H1 (cell line): ENCODE measurements at regions not wholly inside any gene's neighbourhood (a gene's known extent, or its start where the extent isn't known, plus 50 kb on each side); places are given as distances from the start of the nearest gene placed in this dataset.

ENCODE experiments used
- CTCF ChIA-PET: fragments of 300-600 bp; sonication (Branson Sonifier 250); formaldehyde crosslinking; loops from one replicate; lab custom pipeline; 2021; ENCODE audit not compliant: partially characterized antibody; lab: Charles Lee
- POLR2A ChIA-PET: fragments of 300-600 bp; sonication (Branson Sonifier 250); formaldehyde crosslinking; loops from one replicate; lab custom pipeline; 2021; ENCODE audit warnings: inconsistent platforms; ENCODE audit not compliant: partially characterized antibody; lab: Charles Lee
- DNase-seq, 2 experiments: peaks; one replicate each; pipeline versions ENCODE4 v3.0.0 to v3.0.0-alpha.2; 2010 to 2022; ENCODE audit warnings: low spot score in 2 of 2, low read depth in 1 of 2, mixed read lengths in 1 of 2
- FAIRE-seq: peaks from 2 replicates; lab custom pipeline; 2011; peaks lifted over from hg19 to GRCh38; lab: Jason Lieb, UNC
- H2AFZ ChIP-seq: 2 replicates; pipeline ENCODE4 v1.8.1; 2012; ENCODE audit warnings: low read length, inconsistent platforms
- H2AK5ac ChIP-seq: 2 replicates; pipeline ENCODE4 v1.6.1; 2013; ENCODE audit warnings: low read depth, low read length
- H2BK120ac ChIP-seq: replicated peaks from 2 replicates; pipeline ENCODE3; 2013; ENCODE audit warnings: low read depth, low read length, inconsistent platforms
- H2BK12ac ChIP-seq: 2 replicates; pipeline ENCODE4 v1.6.1; 2013; ENCODE audit warnings: low read depth, low read length
- H2BK15ac ChIP-seq: 2 replicates; pipeline ENCODE4 v1.6.1; 2013; ENCODE audit warnings: low read length
- H2BK20ac ChIP-seq: 2 replicates; pipeline ENCODE4 v1.6.1; 2013; ENCODE audit warnings: low read length
- H2BK5ac ChIP-seq: 2 replicates; pipeline ENCODE4 v1.6.1; 2013; ENCODE audit warnings: low read depth, low read length
- H3K14ac ChIP-seq: 2 replicates; pipeline ENCODE4 v1.6.1; 2013; ENCODE audit warnings: inconsistent platforms; ENCODE audit not compliant: insufficient read length
- H3K18ac ChIP-seq: 2 replicates; pipeline ENCODE4 v1.6.1; 2013; ENCODE audit warnings: low read length; ENCODE audit errors: extremely low read depth
- H3K23ac ChIP-seq: 2 replicates; pipeline ENCODE4 v1.6.1; 2013; ENCODE audit warnings: inconsistent platforms; ENCODE audit not compliant: insufficient read length
- H3K23me2 ChIP-seq: 2 replicates; pipeline ENCODE4 v1.6.1; 2013; ENCODE audit warnings: low read depth, low read length
- H3K27ac ChIP-seq: 2 replicates; pipeline ENCODE4 v1.6.1; 2011; ENCODE audit warnings: low read depth, low read length, inconsistent platforms
- H3K27me3 ChIP-seq, 4 experiments: replicated peaks in 1 of 4; 1 replicate in 1 of 4; 2 replicates in 3 of 4; pipeline versions ENCODE4 v1.6.1 to v1.8.1; 2011 to 2013; ENCODE audit warnings: low read length in 3 of 4, mild to moderate bottlenecking in 3 of 4, inconsistent platforms in 2 of 4, mixed read lengths in 2 of 4, moderate library complexity in 1 of 4; ENCODE audit not compliant: control insufficient read depth in 3 of 4, insufficient read depth in 3 of 4; ENCODE audit errors: extremely low read depth in 1 of 4
- H3K36me3 ChIP-seq, 4 experiments: 2 replicates each; pipeline versions ENCODE4 v1.6.1 to v1.8.1; 2011 to 2013; ENCODE audit warnings: mild to moderate bottlenecking in 4 of 4, low read length in 3 of 4, moderate library complexity in 2 of 4, control low read depth in 1 of 4, inconsistent platforms in 1 of 4; ENCODE audit not compliant: insufficient read depth in 4 of 4, control insufficient read depth in 2 of 4
- H3K4ac ChIP-seq: replicated peaks from 2 replicates; pipeline ENCODE3; 2013; ENCODE audit warnings: low read length, low read depth, mixed read lengths, inconsistent platforms; ENCODE audit not compliant: insufficient read length
- H3K4me1 ChIP-seq, 4 experiments: replicated peaks in 1 of 4; 1 replicate in 1 of 4; 2 replicates in 3 of 4; pipeline versions ENCODE4 v1.6.1 to v1.8.1; 2011 to 2013; ENCODE audit warnings: low read length in 3 of 4, inconsistent platforms in 2 of 4, mixed read lengths in 1 of 4; ENCODE audit not compliant: insufficient read depth in 4 of 4, control insufficient read depth in 3 of 4
- H3K4me2 ChIP-seq, 2 experiments: 2 replicates each; pipeline versions ENCODE4 v1.6.1 to v1.8.1; 2011 to 2013; ENCODE audit warnings: low read depth in 2 of 2, low read length in 2 of 2, control low read depth in 1 of 2, inconsistent platforms in 1 of 2, mild to moderate bottlenecking in 1 of 2; ENCODE audit not compliant: insufficient read depth in 1 of 2
- H3K4me3 ChIP-seq, 4 experiments: fragments of 200-600, 300-600 bp in 1 of 4; sonication (generic), shearing (Covaris generic), sonication (Bioruptor Twin) in 1 of 4; 2 replicates each; pipeline versions ENCODE4 v1.5.1 to v1.8.1; 2011 to 2016; ENCODE audit warnings: low read length in 4 of 4, low read depth in 3 of 4, control low read depth in 2 of 4, inconsistent platforms in 2 of 4, mild to moderate bottlenecking in 2 of 4, mixed read lengths in 1 of 4, moderate library complexity in 1 of 4; ENCODE audit not compliant: insufficient read depth in 2 of 4; ENCODE audit errors: extremely low read depth in 1 of 4
- H3K56ac ChIP-seq: replicated peaks from 2 replicates; pipeline ENCODE3; 2013; ENCODE audit warnings: low read depth, mild to moderate bottlenecking, mixed read lengths, low read length, inconsistent platforms; ENCODE audit not compliant: insufficient read length
- H3K79me1 ChIP-seq: 2 replicates; pipeline ENCODE4 v1.6.1; 2013; ENCODE audit warnings: low read depth, low read length, control low read depth
- H3K79me2 ChIP-seq, 2 experiments: 2 replicates each; pipeline versions ENCODE4 v1.6.1 to v1.8.1; 2012 to 2013; ENCODE audit warnings: low read length in 2 of 2, mild to moderate bottlenecking in 2 of 2, inconsistent platforms in 1 of 2; ENCODE audit not compliant: insufficient read depth in 2 of 2, control insufficient read depth in 1 of 2
- H3K9ac ChIP-seq, 4 experiments: replicated peaks in 1 of 4; 1 replicate in 1 of 4; 2 replicates in 3 of 4; pipeline versions ENCODE4 v1.6.1 to v1.8.1; 2011 to 2013; ENCODE audit warnings: low read depth in 3 of 4, low read length in 3 of 4, control low read depth in 2 of 4, mild to moderate bottlenecking in 2 of 4, moderate library complexity in 2 of 4, inconsistent platforms in 1 of 4; ENCODE audit errors: extremely low read depth in 1 of 4
- H3K9me3 ChIP-seq, 2 experiments: 2 replicates each; pipeline versions ENCODE4 v1.6.1 to v1.8.1; 2012 to 2013; ENCODE audit warnings: mild to moderate bottlenecking in 2 of 2, moderate library complexity in 2 of 2, control low read depth in 1 of 2, inconsistent platforms in 1 of 2, low read depth in 1 of 2, low read length in 1 of 2, mixed read lengths in 1 of 2; ENCODE audit not compliant: insufficient read depth in 2 of 2
- H4K20me1 ChIP-seq, 2 experiments: replicated peaks in 1 of 2; 2 replicates each; pipeline versions ENCODE3 to v1.8.1; 2011 to 2013; ENCODE audit warnings: inconsistent platforms in 2 of 2, low read length in 2 of 2, mild to moderate bottlenecking in 1 of 2; ENCODE audit not compliant: insufficient read depth in 2 of 2, control insufficient read depth in 1 of 2
- H4K5ac ChIP-seq: 2 replicates; pipeline ENCODE4 v1.6.1; 2013; ENCODE audit warnings: low read length, low read depth, mixed read lengths, inconsistent platforms; ENCODE audit not compliant: insufficient read length
- H4K8ac ChIP-seq: 2 replicates; pipeline ENCODE4 v1.8.0; 2013; ENCODE audit warnings: mild to moderate bottlenecking, moderate library complexity, low read length, inconsistent platforms; ENCODE audit not compliant: insufficient read depth; ENCODE audit errors: extremely low read depth
- H4K91ac ChIP-seq: replicated peaks from 2 replicates; pipeline ENCODE3; 2013; ENCODE audit warnings: low read length, mixed read lengths, inconsistent platforms; ENCODE audit not compliant: insufficient read length
- ASH2L ChIP-seq: fragments of 200-600, 300-600 bp; sonication (generic); IDR thresholded peaks from one replicate; pipeline ENCODE4 v1.7.1; 2017; ENCODE audit warnings: low read length
- CBX8 ChIP-seq: fragments of 300-800, 300-1000 bp; sonication (generic); IDR thresholded peaks from 2 replicates; pipeline ENCODE4 v1.7.1; 2016; ENCODE audit warnings: low read depth, low read length, borderline replicate concordance
- CEBPB ChIP-seq: IDR thresholded peaks from 2 replicates; pipeline ENCODE4 v1.6.1; 2012; ENCODE audit warnings: low read depth, low read length
- CREB1 ChIP-seq: IDR thresholded peaks from 2 replicates; pipeline ENCODE4 v1.6.1; 2012; ENCODE audit warnings: inconsistent platforms
- EP300 ChIP-seq, 2 experiments: IDR thresholded peaks; 1 replicate in 1 of 2; 2 replicates in 1 of 2; pipeline ENCODE4 v1.6.1; 2011 to 2012; ENCODE audit warnings: low read depth in 2 of 2, low read length in 2 of 2, mild to moderate bottlenecking in 2 of 2, borderline replicate concordance in 1 of 2, inconsistent platforms in 1 of 2, moderate library complexity in 1 of 2
- FOSL1 ChIP-seq: IDR thresholded peaks from 2 replicates; pipeline ENCODE4 v1.6.1; 2011; ENCODE audit warnings: mild to moderate bottlenecking, low read depth, low read length, moderate library complexity; ENCODE audit not compliant: insufficient read depth
- GABPA ChIP-seq: IDR thresholded peaks from 2 replicates; pipeline ENCODE4 v1.6.1; 2011; ENCODE audit warnings: mild to moderate bottlenecking, low read length, moderate library complexity, borderline replicate concordance; ENCODE audit not compliant: insufficient read depth
- JUND ChIP-seq: IDR thresholded peaks from 2 replicates; pipeline ENCODE4 v1.6.1; 2011; ENCODE audit warnings: mild to moderate bottlenecking, improper control_type of control experiment, low read length
- MAFK ChIP-seq: IDR thresholded peaks from 2 replicates; pipeline ENCODE4 v1.6.1; 2012; ENCODE audit warnings: low read depth, mild to moderate bottlenecking, improper control_type of control experiment, low read length
- NRF1 ChIP-seq: IDR thresholded peaks from 2 replicates; pipeline ENCODE4 v1.6.1; 2011; ENCODE audit warnings: mild to moderate bottlenecking, low read depth, low read length, improper control_type of control experiment
- RBBP5 ChIP-seq: IDR thresholded peaks from 2 replicates; pipeline ENCODE4 v1.7.1; 2012; ENCODE audit warnings: low read depth, mild to moderate bottlenecking, inconsistent platforms, low read length, moderate library complexity, borderline replicate concordance
- RFX5 ChIP-seq: IDR thresholded peaks from 2 replicates; pipeline ENCODE4 v1.6.1; 2011; ENCODE audit warnings: low read depth, low read length, improper control_type of control experiment, borderline replicate concordance
- RXRA ChIP-seq: IDR thresholded peaks from 2 replicates; pipeline ENCODE4 v1.6.1; 2011; ENCODE audit warnings: low read depth, mild to moderate bottlenecking, low read length, moderate library complexity; ENCODE audit not compliant: insufficient read depth
- SAP30 ChIP-seq: fragments of 300-600 bp; sonication (generic); IDR thresholded peaks from 2 replicates; pipeline ENCODE4 v1.7.1; 2012; ENCODE audit warnings: low read length, moderate library complexity, mild to moderate bottlenecking, inconsistent platforms; ENCODE audit not compliant: insufficient read depth, insufficient replicate concordance
- SIRT6 ChIP-seq: IDR thresholded peaks from one replicate; pipeline ENCODE4 v1.7.1; 2012; ENCODE audit warnings: low read length, inconsistent platforms
- TBP ChIP-seq: IDR thresholded peaks from 2 replicates; pipeline ENCODE4 v1.6.1; 2011; ENCODE audit warnings: low read depth, low read length, improper control_type of control experiment
- WGBS, 2 experiments: shearing (Covaris generic) in 1 of 2; methylation state at CpG; one replicate each; pipeline versions ENCODE4 v1.1.6 to v1.1.7; 2013 to 2015; ENCODE audit warnings: low lambda C conversion rate in 2 of 2, mixed read lengths in 2 of 2, inconsistent platforms in 1 of 2, low coverage in 1 of 2, missing lambda C conversion rate in 1 of 2; ENCODE audit not compliant: insufficient replicate concordance in 2 of 2, insufficient coverage in 1 of 2, insufficient read length in 1 of 2; ENCODE audit errors: extremely low coverage in 1 of 2, missing lambda C conversion rate in 1 of 2; 5-methylcytosine and 5-hydroxymethylcytosine counted together

DNA sequence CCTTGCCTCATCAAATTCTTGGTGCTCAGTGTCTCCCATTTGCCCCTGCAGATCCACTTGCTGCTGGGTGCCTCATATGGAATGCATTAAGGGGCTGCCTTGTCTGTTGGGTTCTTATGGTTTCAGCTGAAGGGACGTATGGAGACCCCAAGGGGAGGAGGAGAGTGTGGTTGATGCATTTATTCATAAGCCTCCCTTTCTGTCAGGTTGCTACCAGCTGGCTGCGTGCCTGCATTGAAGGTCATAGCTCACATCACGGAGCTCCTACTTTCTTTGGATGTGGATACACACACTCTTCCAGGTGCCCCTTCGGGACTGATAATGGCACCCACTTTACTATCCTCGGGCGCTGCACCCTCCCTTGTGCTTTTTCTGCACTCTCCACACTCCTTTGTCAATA is 377.9 kb downstream of the SLC4A3 start:
- CTCF ChIA-PET: interaction anchor here (0.6 to 3.0 kb wide), 5 partner anchors 8 to 856 kb away, joined by 3 to 14 read pairs (median 6); no protein-coding TSS in a partner anchor
- FAIRE-seq: no peak
- TF ChIP-seq RFX5 (no peak), RBBP5 (no peak), TBP (no peak), CREB1 (no peak), RXRA (no peak), CEBPB (no peak), SIRT6 (no peak), SAP30 (no peak), NRF1 (no peak), MAFK (no peak), GABPA (no peak), JUND (no peak), FOSL1 (no peak), EP300 (IDR thresholded peaks at IDR 0.05; ENCODE audit: borderline replicate concordance in 1 of 2, low read depth in 2 of 2, low read length in 2 of 2) (no peak), ASH2L (no peak), CBX8 (no peak)

More for the DNA sequence above, 377.9 kb downstream of the SLC4A3 start:
- H3K9ac ChIP-seq: no peak overlapping the region
- no peak overlapping the region; the same call in 1 of the 2 replicates for H4K8ac ChIP-seq
- H4K5ac ChIP-seq: no peak overlapping the region
- H3K14ac ChIP-seq: no peak overlapping the region
- no peak overlapping the region for H2AFZ ChIP-seq
- H4K91ac ChIP-seq: no peak overlapping the region
- H3K9me3 ChIP-seq: no peaks in the 10 kb centered on the region
- H2BK20ac ChIP-seq: no peak overlapping the region
- H3K27me3 ChIP-seq: no peaks in the 10 kb centered on the region
- no peaks in the 10 kb centered on the region for H3K79me2 ChIP-seq
- no peaks in the 10 kb centered on the region for H3K36me3 ChIP-seq
- H3K27ac ChIP-seq: no peak overlapping the region
- POLR2A ChIA-PET: no interaction called here
- H3K4me1 ChIP-seq: no peaks in the 10 kb centered on the region
- H2BK15ac ChIP-seq: no peak overlapping the region
- no peak overlapping the region for H3K4ac ChIP-seq
- no peak overlapping the region for H3K23ac ChIP-seq
- 91% methylated on average over 6 of the region's 6 CpGs; no CpG with 5 or more reads in 1 of the 2 experiments for WGBS, 2 experiments
- DNase-seq: no peak
- H3K4me3 ChIP-seq: no peak overlapping the region
- H3K56ac ChIP-seq: no peak overlapping the region
- H2BK12ac ChIP-seq: no peak overlapping the region
- H2BK120ac ChIP-seq: no peak overlapping the region
- H3K23me2 ChIP-seq: no peaks in the 10 kb centered on the region
- no peak overlapping the region for H3K4me2 ChIP-seq
- H3K18ac ChIP-seq: no peak overlapping the region
- no peaks in the 10 kb centered on the region for H4K20me1 ChIP-seq
- no peaks in the 10 kb centered on the region for H3K79me1 ChIP-seq
- H2AK5ac ChIP-seq: no peak overlapping the region
- H2BK5ac ChIP-seq: no peak overlapping the region
